ENCODE measurements at regions not wholly inside any gene's neighbourhood (a gene's known extent, or its start where the extent isn't known, plus 50 kb on each side); places are given as distances from the start of the nearest gene placed in this dataset.
"Not testable (repeated sequence)": the region's sequence is repeated elsewhere in the genome, so short reads cannot be mapped to it uniquely, and the experiment has no call there.

- no peak for DNase-seq (ENCODE audit: low spot score)
These were observed 338.7 kb upstream of the TNRC6C start for GRCh38 chr17:77619851-77620250.

GRCh38 chr17:77620282-77620681 lies 338.2 kb upstream of the TNRC6C start:
- DNase-seq (ENCODE audit: low spot score), result peak; percentile 9

GRCh38 chr17:77622084-77622483 lies 336.4 kb upstream of the TNRC6C start:
- DNase-seq (ENCODE audit: low spot score), result peak; percentile 11

- no peak for DNase-seq (ENCODE audit: low spot score)
These were observed 335.9 kb upstream of the TNRC6C start for GRCh38 chr17:77622647-77623046.

DNA sequence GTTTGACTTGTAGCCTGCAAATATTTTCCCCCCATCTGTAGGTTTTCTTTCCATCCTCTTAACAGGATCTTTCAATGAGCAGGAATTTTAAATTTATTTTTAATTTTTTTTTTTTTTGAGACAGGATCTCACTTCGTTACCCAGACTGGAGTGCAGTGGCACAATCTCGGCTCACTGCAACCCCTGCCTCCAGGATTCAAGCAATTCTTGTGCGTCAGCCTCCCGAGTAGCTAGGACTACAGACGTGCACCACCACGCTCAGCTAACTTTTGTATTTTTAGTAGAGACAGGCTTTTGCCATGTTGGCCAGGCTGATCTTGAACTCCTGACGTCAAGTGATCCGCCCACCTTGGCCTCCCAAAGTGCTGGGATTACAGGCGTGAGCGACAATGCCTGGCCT lies 335.2 kb upstream of the TNRC6C start:
- DNase-seq (ENCODE audit: low spot score), result peak; percentile 8

DNA sequence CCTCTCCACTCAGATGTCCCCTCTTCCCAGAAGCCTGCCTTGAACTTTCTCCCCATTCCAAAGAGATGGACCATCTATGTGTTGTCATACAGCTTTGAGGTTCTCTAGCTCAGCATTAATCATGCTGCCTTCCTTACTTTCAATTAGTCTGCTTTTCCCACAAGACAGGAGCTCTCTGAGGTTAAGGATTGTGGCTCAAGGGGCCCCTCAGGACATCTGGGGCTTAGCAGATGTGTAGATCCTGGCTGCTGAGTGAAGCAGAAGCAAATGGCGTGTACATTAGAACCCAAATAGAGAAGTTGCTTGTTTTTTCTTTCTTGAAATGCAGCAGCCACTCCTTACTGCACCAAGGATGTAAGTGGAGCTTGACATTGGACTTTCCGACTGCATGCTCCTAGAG lies 330.5 kb upstream of the TNRC6C start:
- DNase-seq (ENCODE audit: low spot score), result no peak

- DNase-seq (ENCODE audit: low spot score), result not testable (repeated sequence)
These were observed 329.2 kb upstream of the TNRC6C start for GRCh38 chr17:77629284-77629683.

DNA sequence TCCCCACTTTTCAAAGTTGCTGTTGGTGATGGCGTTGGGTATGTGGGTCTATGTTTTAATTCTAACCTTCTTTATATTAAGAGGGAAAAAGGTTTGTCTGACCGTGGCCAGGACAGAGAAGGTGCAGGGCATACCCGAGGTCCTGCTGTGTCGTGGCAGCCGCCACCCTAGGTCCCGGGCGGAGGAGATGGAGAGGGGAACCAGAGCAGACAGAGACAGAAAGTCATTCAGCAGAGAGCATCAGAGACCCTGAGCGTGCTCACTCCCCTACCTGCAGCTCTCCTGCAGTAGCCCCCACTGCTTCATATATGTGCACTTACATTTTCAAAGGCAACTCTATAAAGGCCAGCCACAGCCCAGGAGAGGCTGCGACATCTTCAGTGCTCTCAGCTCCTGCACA lies 327.2 kb upstream of the TNRC6C start:
- no peak for DNase-seq (ENCODE audit: low spot score)

GRCh38 chr17:77632619-77633018 lies 325.9 kb upstream of the TNRC6C start:
- DNase-seq (ENCODE audit: low spot score), result no peak

- no peak for DNase-seq (ENCODE audit: low spot score)
These were observed 323.8 kb upstream of the TNRC6C start for GRCh38 chr17:77634710-77635109.

GRCh38 chr17:77635176-77635575 lies 323.3 kb upstream of the TNRC6C start:
- DNase-seq (ENCODE audit: low spot score), result no peak

DNA sequence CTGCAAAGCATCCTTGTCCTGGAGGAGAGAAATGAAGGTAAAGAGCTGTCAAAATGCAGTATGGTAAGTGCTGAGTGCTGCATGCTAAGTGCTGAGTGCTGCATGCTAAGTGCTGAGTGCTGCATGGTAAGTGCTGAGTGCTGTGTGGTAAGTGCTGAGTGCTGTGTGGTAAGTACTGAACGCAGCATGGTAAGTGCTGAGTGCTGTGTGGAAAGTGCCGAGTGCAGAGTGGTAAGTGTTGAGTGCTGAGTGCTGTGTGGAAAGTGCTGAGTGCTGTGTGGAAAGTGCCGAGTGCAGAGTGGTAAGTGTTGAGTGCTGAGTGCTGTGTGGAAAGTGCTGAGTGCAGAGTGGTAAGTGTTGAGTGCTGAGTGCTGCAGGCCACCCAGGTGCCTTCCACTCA lies 322.7 kb upstream of the TNRC6C start:
- DNase-seq (ENCODE audit: low spot score), result not testable (repeated sequence)

GRCh38 chr17:77636835-77637817 lies 321.4 kb upstream of the TNRC6C start:
- no peak for DNase-seq (ENCODE audit: low spot score)

DNA sequence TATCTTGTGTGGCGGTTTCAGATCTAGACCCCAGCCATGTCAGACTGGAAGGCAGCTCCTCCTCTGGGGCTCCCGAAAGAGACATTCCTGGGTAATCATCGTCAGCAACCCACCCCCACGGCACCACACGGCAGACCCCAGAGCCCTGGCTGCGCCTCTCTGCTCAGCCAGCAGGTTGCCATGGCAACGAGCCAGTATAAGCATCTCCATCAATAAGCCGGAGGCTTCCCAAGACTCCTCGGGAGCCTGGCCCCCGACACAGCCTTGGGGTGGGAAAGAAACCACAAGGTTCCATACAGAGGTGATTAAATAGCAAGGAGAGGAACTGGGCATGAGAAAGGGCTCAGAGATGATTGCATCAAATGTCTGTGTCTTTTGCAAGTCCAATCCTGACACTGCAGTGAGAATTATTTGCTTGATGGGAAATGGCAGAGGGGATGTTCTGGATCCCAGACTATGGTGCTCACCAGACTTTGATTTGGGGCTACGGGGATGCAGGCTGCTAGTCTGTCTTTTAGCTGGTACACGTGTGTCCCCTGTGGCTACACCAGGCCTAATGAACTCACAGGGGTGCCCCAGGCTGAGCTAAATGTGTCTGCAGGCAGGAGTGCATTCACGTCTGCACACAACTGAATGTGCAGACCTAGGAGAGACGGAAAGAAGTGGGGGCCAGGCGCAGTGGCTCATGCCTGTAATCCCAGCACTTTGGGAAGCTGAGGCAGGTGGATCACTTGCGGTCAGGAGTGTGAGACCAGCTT lies 320.5 kb upstream of the TNRC6C start:
- no peak for DNase-seq (ENCODE audit: low spot score)

DNA sequence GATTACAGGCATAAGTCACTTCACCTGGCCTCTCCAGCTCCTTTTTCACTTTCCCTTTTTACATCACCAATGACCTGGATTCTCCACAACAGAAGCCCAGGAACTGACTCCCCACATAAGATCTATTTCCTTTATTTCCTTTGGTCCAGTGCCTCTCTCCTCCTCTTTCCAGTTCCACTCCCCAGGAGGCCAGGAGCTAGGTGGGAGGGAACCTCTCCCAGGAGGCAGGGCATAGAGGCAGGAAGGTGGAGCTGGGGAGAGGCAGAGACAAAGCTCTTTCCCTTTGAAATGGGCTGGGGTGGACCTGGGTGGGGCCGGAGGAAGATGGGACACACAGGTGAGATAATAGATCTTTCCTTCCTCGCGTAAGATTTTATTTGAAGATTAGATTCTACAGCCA lies 318.3 kb upstream of the TNRC6C start:
- no peak for DNase-seq (ENCODE audit: low spot score)

DNA sequence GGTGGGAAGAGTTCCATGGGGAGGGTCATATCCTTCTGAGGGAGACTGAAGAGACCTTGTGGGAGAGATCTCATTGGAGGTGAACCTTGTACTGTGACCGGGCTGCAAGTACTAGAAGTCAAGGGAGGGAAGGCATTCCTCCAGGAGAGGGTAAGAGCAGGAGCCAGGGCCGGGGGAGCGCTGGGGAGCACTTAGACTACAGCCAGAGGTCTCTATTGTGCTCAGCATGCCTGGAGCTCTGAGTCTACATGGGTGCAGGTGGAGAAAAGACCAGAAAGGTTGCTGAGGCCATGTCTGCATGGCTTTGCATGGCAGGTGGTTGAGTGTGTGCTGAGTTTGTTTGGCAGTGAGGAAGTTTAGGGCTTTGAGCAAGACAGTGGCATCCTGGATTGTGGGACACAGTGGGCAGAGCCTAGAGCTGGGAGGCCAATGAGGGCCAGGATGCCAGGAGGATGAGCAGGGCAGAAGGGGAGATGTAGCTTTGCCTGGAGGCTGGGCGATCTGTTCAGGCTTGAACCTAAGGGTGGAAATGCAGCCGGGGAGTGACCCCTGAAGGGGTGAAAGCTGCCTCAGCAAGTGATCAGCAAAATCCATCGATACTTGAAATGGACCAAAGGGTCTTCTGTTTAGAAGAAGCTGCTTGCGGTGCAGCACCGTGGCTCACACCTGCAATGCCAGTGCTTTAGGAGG lies 317.4 kb upstream of the TNRC6C start:
- DNase-seq (ENCODE audit: low spot score), result no peak

GRCh38 chr17:77641718-77642117 lies 316.8 kb upstream of the TNRC6C start:
- DNase-seq (ENCODE audit: low spot score), result no peak

- DNase-seq (ENCODE audit: low spot score), result no peak
These were observed 314.1 kb upstream of the TNRC6C start for GRCh38 chr17:77644181-77645071.

DNA sequence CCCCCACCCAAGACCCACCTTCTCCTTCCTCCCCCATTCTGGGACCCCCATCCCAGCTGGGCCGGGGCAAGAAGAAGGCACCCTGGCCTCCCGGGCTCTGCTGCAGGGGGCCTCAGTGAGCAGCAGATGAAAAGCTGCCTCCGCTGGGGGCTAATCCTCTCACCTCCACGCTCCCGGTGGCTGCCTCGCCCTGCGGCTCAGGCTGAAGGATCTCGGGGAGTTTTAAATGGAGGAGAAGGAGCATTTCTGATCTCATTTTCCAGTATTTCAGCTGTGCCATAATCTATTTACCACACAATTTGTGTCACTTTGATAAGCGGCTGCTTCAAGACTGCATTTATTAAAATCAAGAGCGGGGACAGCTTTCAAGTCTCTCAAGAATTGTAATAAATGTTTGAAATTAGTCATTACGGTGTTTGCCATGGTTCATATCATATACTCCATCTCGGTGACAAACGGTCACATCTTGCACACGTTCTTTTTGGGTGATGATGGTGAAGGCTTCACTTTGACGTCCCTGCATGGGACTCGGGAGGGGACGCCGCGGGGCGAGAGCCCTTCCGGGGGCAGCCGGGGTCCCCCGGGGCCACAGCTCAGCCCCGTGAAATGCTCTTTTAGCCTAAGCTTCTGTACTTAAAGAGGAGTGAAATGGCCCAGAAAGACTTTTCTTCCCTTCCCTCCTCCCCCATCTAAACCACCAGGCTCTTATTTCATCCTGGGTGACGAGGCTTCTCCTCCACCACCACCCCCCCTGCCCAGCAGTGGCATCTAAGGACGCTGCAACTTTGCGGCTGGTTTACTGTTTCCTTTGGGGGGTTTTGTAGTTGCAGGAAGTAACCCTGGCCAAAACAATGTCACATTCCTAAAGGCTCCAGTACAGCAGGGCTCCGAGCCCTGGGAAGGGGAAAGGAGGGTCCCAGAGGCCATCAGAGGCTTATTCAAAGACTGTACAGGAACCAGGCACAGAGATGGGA lies 313.1 kb upstream of the TNRC6C start:
- no peak for DNase-seq (ENCODE audit: low spot score)

DNA sequence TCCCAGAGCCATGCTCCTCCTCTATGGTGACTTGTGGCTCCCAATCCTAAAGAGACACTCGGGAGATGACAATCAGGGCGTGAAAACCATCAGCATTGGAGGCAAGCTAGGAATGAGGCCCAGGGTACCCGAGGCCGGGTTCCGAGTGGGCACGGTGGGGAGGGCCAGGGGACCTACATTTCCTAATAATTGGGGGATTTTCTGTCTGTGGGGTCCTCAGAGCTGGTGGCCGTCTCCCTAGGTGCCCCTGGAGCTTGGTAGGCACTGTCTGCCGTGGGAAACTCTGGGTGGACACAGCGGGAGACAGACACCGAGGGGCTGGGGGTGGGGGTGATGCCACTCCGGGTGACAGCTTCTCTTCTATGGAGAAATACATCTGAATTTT lies 312.5 kb upstream of the TNRC6C start:
- no peak for DNase-seq (ENCODE audit: low spot score)

Data from left forelimb (tissue), 1 donor.